Stimulated activated CD8-positive, alpha-beta memory T cell treated with anti-CD3 and anti-CD28 coated beads, Interleukin-12 subunit alpha, Interleukin-12 subunit beta, amount 100 ng/mL, for 4 hours (primary cell): ENCODE measurements at regions not wholly inside any gene's neighbourhood (a gene's known extent, or its start where the extent isn't known, plus 50 kb on each side); places are given as distances from the start of the nearest gene placed in this dataset.

Experiments used
- DNase-seq: peaks from one replicate; pipeline ENCODE4 v3.0.0-alpha.2; 2020; ENCODE audit warnings: low read depth

DNA sequence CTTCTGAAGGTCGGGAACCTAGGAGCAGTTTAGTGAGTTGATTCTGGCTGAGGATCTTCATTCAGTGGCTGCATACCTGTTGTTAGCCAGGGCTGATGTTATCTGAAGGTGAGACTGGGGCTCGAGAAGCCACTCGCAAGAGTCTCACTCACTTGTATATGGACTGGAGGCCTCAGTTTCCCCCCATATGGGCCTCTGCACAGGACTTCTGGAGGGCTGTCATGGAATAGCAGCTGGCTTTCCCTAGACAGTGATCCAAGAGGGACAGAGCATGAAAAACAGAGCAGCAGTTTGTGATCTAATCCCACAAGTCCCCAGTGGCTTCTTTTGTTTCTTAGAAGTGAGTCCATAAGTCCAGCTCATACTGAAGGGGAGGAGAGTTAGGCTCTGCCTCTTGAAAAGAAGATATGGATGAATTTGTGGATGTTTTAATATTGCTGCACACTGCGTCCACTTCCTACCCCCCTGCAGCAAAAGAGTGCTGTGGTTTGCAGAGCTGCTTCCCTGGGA is 623.4 kb downstream of the CDH26 start:
- DNase-seq, result no peak

DNA sequence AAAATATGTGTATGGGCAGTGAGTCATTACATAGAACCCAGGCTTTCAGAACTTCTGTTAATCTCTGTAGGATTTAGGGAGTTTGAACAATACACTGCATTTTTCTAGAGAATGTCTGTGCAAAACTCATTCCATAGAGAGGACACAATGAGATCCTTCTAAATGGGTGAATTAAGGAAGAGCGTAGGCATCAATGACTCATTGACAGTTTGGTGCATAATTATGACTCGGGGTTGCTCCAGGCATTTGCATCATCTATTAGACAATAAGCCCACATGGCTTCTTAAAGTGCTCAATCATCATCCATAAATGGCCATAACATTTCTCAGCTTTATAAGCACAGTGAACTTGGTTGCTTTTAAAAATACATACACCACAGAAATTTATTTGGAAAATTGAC is 625.5 kb downstream of the CDH26 start:
- DNase-seq, result no peak

DNA sequence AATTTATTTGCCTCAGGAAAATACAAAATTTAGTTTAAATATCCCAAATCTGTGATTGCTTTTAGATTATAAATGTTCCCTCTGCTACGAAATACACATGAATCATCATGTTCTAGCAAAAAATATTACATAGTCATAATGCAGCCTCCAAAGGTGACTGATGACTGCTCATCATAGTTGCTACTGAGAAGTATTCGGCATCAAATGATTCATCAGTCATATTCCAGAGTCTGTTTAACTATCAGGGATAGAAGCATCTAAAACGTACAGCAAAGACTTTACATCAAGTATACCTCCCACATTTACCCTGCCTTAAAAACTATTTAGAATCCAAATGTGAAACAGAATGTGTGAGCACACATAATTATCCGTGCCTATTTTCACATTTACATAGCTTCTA is 626.0 kb downstream of the CDH26 start:
- DNase-seq, result no peak

DNA sequence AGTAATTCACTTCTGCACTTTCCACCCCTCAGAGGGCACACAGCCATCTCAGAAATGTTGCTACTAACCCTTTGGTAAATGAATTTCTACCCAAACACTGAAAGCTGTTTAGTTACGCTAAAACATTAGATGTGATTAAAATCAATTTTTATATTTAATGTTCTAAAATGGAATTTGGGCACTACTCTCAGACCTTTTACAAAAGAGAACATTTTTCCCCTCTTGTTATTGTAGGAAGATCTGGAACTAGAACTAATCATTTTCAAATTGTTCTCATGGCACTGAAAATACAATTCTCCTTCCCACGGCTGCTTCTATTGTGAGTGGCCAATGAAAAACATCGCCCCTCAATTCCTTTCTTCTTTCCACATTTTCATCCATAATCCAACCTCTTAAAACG is 627.4 kb downstream of the CDH26 start:
- no peak for DNase-seq

DNA sequence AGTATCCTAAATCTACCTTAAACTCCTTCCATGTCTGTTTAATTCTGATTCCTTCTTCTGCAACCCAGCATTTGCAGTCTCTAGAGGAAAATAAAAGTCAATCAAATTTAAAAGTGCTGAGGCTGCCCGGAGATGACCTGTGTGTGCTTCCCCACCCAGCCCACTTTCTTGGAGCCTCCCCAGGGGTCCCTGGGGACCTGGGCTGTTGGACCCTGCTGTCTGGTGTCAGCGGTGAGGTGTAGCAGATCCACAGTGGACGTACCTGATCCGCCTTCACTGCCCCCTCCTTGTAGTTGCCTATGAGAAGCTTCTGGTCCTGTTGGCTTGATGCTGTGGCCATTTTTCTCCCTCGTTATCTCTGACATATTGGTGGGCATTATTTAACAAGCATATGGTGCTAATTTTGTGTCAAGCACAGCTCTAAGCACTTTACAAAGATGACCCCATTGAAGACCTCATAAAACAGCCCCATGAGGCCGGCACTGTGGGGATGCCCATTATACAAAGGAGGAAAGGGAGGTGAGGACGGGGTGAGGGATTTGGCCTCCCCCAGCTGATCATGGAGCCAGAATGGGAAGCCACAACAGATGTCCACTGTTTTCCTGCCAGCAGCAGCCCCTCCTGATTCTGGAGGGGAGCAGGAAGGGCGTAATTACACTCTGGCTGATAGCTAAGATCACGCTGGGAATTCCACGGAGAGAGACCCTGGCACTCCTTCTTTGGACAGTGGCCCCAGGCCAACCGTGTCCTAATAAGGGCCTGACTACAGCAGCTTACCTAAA is 628.2 kb downstream of the CDH26 start:
- no peak for DNase-seq

DNA sequence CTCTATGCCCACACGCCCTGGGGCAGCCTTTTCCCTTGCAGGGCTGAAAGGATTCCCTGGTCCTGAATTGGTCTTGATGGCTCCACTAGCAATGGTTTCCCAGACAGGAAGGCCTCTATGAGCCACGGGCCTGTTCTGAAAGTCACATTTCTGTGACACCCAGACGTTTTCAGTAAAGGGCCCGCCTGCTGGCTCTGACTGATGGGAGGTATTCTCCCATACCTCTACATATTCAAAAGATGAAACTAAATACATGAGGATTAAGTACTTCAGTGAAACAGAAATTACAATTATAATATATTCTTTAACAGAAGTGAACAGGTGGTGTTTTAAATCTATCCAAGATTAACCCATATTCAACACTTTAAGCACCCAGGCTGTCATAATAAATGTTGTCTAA is 629.8 kb downstream of the CDH26 start:
- DNase-seq, result no peak

DNA sequence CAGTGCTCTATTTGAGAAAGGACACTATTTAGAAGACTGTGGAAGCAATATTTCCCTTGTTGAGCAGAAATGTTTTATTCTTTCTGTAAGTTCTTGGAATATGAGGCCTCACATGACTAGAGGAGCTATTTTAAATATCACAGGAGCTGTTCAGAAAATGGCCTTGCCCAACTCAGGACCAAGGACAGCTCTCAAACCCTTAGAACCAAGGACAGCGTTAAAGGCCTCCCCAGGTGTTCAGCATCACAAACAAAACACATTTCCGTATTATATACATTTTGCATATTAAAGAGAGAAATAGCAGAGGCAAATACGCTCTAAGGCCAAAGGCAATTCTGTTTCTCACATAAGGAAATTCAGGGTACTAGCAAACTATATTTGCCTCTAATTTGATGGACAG is 631.4 kb downstream of the CDH26 start:
- DNase-seq, result no peak

DNA sequence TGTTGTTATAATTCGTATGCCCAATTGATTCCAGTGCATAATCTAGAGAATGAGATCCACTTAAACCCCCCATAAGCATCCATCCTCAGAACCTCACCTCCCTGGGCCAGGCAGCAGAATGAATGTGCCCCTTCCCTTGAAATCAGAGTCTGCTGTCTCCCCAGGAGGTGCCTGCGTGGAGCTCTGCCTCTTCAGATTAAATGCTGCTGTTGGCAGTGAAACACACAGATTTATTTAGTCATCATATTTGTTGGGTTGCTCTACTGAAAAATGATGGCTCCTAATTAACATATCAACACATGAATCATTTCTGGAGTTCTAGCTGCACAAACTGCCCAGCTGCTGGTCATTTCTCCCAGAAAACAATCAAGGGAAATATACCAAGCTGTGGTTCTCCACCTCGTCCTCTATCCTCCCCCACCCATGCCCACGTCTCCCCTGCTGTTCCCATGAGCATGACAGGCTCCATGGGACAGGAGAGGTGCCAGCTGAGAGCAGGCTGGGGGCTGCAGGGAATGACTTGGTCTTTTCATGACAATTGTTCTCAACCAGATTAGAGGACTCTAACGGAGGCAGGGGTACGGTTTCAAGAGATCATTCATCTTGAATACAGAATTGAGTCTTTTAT is 633.1 kb downstream of the CDH26 start:
- DNase-seq, result no peak

DNA sequence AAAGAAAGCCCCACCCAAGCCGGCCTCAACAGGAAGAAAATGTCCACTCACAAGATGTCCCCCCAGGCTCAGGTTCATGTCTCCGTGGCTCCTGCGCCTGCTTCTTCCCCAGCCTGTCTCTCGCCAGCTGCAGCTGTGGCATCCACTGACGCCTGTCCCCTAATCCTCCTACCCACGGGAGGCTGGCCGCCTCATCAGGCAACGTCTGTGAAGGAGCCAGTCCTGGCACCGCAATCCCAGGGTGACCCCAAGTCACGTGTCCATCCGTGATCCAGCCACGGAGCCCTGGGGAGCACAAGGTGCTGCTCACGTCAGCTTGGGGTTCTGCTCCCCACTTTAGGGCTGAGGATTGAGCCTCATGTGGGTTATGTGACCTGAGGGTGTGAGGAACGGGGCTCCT is 640.3 kb downstream of the CDH26 start:
- DNase-seq, result no peak

DNA sequence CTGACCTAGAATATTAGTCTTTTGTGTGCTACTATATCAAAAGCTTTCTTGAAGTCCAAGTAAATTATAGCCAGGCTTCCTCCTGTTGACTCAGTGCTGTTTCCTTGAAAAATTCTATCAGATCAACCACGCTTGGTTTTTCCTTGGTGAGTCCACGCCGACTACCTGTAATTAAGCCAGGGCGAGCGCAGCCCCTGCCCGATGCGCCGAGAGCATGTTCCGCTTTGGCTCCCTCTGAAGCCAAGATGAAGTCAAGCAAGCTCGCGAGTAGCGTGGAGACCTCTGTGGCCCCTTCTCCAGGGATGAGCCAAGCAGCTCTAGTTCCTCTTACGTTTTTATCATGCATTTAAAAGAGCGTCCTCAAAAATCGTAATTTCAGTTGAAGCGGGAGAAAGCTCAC is 641.2 kb downstream of the CDH26 start:
- DNase-seq, result no peak

DNA sequence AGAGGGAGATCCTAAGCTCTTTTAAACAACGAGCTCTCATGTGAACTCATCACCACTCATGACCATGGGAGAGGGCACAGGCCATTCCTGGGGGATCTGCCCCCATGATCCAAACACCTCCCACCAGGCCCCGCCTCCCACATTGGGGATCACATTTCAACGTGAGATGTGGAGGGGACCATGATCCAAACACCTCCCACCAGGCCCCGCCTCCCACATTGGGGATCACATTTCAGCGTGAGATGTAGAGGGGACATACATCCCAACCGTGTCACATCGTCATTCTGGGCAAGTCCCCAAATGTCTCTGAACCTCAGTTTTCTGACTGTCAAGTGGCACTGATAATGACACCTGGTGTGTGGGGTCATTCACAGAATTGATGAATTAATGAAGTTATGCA is 641.8 kb downstream of the CDH26 start:
- DNase-seq, result no peak

DNA sequence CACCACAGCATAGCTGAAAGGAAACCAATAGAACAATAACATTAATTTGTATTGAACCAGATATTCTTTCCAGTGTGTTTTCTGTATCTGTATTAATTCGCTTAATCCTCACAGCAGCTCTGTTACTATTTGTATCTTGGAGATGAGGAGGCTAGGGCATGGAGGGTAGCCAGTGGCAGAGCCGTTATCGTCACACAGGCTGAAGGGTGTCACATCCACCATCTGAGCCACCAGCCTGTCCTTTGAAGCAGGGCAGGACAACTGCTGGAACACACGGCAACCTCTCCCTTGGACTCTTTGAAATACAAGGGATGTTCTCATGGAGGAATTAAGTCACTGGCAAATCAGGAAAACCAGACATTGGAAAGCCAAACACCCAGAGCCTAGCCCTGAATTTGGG is 628.0 kb upstream of the CDH4 start:
- DNase-seq, result no peak

DNA sequence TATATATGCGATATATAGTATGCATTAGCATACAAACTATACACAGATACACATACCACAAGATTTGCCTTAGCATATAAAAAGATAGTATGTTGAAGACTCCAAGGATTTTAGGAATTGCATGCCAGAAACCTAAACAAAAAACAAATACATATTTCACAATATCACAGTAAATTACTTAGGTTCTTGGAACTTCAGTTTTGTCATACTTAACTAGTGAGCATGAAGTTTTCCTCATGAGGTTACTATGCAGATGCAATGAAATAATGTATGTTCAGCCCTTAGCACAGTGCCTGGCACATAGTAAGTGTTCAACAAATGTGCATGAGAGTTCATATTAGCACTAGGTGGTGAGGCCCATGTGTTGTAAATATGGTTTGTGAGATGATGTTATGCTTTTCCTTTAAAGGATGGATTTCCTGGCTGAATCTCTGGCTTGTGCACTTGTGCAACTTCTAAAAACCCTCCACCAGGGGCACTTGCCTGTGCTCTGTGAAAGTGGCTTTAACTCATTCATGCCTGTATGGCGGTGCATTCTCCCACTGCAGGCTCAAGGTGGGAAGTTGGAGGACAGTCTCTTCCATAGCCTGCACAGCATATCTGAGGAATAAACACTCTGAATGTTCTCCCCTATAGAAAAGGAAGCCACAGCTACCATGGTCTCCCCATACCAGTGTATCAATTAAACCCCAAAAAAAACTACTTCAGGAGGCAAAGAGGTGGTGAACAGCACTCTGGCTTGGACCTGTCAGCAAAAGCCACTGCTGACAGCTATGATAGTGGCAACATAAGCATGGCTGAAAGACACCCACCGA is 624.1 kb upstream of the CDH4 start:
- no peak for DNase-seq

DNA sequence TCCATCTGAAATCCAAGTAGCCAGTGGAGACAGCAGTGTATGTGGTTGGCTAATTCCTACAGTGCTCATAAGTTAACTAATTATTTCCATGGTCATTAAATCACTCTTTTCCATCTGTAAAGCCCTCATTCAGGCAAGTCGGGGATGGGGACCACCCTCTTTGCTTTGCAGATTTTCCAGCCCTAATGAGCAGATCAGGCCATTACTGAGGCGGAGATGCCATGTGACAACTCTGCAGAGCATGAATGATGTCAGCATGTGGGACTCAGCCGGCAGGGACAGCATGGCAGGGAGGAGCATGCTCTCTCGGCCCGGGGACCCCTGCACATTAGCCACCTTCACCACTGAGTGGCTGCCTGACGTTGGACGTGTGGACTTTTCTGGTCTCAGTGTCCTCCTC is 623.3 kb upstream of the CDH4 start:
- DNase-seq, result no peak

DNA sequence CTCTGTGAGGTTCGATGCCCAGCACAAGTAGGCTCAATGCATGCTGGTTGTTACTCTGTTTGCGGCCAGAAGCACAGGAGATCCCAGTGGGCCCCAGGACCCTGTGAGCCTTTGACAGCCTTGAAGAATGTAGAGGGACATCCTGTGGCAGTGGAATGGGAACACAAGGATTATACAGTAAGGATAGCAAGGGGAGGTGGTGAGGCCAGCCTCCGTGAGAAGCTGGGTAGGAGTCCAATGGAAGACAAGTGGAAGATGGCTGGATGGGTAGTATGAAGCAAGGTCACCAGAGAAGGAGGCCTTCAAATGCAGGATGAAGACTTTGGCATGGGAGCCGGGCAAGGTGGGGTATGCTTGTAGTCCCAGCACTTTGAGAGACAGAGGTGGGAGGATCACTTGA is 622.9 kb upstream of the CDH4 start:
- no peak for DNase-seq

DNA sequence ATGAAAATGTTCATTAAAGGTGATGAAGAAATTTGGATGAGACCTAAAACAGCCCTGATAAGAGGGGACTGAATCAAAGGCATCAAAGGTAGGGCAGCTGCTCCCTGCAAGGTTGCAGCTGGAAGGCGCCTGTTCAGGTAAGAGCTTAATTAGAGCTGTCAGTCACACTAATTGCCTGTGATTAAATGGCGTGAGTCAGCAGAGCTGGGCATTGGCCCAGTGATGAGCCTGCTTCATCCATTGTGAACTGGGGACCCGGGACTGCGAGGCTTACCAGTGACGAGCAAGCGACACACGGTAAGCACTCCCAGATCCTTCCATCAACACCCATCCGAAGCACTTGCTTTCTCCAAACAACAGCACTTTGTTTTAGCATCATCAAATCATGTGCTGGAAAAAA is 621.5 kb upstream of the CDH4 start:
- no peak for DNase-seq

DNA sequence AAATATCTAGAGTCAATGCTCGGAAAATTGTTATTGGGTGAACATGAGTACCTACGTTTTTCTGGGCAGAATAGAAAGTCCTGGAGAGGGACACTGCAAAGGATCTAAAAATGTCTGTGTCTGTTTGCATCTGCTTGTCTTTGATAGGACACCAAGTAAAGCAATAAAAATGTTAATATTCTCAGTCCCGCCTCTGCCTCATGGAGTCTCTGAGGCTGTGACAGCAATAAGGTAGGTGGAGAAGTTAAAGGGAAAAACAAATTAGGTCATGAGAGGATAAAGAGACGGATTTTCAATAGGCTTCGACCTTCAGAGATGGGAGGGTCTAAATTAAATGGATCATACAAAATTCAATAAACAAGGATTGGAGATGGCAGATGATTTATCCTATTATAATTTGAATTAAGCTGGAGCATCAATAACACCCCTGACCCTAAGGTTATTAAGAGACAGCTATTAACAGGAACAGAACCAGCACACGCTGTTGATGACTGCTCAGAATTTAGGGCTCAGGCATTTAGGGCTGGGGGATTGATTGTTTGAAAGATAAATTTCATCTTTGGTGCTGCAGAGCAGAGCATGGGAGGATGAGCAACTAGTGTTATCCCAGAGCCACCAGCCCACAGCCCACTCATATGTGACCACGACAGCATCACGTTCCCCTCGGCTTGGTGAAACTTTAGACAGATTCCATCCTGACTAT is 620.3 kb upstream of the CDH4 start:
- no peak for DNase-seq

DNA sequence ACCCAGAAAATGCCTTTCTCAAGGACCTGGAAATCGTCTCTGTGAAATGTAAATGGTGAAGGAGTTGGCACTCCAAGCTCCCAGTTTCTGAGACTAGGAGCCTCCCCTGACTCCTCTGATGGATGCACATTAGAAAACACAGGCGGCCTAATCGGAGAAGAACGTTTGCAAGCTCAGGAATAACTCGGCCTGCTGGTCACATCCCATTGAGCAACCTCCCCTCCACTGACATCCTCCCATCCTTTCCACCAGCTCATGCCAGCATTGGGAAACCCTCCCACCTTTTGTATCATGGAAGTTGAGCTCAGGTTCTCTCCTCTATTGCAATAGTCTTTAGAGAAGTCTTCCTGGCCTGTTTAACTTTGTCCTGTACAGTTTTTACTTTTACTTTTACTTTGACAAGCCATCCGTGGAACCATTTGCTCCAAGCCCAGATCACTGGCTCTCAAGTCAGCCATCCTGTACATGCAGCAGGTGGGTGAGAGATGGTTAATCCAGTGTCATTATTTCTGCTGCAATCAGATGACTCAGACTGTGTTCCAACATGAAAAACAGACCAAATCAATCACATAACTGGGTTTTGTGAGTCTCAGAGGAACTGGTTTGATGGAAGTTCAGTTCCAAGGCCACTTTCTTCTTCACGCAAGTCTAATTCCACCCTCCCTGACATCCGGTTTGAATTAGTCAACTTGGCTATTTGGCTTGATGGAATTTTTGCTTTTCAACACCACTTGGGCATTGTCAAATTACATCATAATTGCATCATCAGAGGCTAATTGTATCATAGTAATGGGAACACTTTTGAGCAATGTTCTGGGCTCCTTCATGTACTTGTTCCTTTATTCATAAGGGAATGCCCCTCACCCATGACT is 619.4 kb upstream of the CDH4 start:
- DNase-seq, result no peak

DNA sequence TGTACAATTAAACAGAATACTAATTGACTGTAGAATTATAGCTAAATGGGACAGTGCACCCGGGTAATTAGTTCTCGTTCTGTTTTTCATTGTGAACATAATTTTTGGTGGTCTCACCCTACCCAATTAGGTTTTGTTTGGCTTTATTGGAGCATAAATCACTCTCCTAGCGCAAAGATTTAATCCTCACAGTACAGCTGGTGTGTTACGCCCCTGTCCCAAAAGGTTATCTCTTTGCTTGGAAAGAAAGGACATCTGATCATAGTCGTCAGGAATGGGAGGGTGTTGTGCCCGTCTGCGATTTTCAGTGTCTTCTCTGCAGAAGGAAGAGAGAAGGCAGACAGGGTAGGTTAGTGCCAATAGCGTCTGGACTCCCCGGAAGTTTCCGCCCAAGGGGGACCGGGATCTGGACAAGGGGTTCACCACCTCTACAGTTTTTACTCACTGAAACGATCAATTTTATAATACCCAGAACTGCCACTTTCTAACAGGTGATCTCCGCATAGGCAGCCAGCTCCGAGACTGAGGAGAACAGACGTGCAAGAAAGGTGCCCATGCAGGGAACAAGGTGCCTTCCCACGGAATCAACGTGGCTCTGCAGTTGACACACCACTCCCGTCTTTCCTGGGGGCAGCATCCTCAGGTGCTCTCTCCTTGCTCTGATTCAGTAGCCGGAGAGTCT is 617.4 kb upstream of the CDH4 start:
- no peak for DNase-seq

DNA sequence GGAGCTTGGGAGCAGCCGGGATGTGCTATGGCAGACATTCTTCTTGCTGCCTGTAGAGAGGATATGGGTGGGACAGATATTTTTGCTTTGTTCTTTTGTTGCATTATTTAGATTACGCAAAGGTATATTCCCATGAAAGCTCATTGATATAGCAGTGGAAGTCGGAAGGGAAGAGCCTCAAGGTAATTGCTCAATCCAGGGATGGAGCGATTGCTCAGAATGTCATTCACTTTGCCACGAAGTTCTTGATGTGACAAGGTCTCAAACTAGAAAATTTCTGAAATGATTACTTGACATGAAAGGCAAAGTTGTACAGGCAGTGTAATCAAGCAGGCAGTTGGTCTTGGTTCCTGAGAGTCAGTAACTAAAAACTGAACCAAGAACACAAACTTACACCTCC is 615.6 kb upstream of the CDH4 start:
- no peak for DNase-seq

DNA sequence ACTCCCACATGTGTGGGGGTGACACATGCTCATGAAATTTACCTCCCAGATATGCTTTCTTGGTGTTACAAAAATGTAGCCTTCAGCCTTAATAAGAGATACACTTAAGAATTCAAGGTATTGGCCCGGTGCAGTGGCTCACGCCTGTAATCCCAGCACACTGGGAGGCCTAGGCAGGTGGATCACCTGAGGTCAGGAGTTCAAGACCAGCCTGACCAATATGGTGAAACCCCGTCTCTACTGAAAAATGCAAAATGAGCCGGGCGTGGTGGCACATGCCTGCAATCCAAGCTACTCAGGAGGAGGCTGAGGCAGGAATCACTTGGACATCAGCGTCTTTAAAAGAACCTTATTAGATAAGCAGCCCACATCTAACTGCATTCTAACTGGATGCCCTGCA is 614.3 kb upstream of the CDH4 start:
- no peak for DNase-seq
